ENCODE measurements at regions not wholly inside any gene's neighbourhood (a gene's known extent, or its start where the extent isn't known, plus 50 kb on each side); places are given as distances from the start of the nearest gene placed in this dataset.

GRCh38 chr3:194817936-194818335, 132.3 kb downstream of the FAM43A start:
- H3K27me3 ChIP-seq: no peaks in the 10 kb centered on the region
- DNase-seq (ENCODE audit: low spot score in 2 of 2): no peak
- H3K9me3 ChIP-seq: no peaks in the 10 kb centered on the region
- no peak overlapping the region for H3K4me3 ChIP-seq
- intact Hi-C loops (cut with DNase I; ENCODE audit: low total_unique reads): no loop called here
- H3K27ac ChIP-seq: no peak overlapping the region
- H3K36me3 ChIP-seq: no peaks in the 10 kb centered on the region
- TF ChIP-seq POLR2AphosphoS5 (IDR thresholded peaks at IDR 0.05) (no peak), CTCF (IDR thresholded peaks at IDR 0.05) (no peak), POLR2A (IDR thresholded peaks at IDR 0.05) (no peak)
- no peaks in the 10 kb centered on the region for H3K4me1 ChIP-seq

DNA sequence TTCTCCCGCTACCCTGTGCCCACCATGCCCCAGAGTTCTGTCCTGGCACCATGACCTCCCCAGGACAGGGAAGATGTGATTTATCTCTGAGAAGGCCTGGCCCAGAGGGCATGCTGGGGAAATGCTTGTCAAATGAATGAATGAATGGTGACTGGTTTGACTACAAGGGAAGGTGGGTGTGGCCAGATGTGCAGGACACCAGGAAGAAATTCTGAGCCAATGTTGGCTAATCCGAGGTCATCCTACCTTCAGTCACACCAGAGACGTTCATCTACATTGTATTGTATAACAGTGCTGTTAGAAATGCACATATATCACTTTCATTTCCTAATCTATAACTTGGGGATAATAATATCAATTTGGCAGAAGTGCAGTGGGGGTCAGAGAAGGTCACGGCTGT, 138.4 kb downstream of the FAM43A start:
- H3K27ac ChIP-seq: no peak overlapping the region
- DNase-seq (ENCODE audit: low spot score in 2 of 2): no peak
- intact Hi-C loops (cut with DNase I; ENCODE audit: low total_unique reads): no loop called here

DNA sequence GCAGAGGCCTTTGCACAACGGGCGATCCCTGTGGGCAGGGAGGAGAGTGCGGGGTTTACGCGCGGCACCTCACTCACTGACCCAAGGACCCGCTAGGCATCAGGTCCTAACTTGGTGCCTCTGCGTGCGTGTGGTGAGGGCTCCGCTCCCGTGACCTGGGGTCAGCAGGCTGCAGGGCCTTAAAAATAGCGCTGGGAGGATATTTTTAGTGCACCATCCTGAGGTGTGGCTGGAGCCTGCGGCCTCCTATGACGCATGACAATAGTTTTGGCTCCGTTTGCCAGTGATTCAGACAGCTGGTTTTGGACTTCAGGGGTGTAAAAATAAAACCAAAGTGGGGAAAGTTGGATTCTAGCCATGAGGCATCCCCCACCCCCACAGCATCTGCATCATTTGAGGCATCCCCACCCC, 139.0 kb downstream of the FAM43A start:
- Histone ChIP-seq H3K27ac (no peak overlapping the region), H3K36me3 (no peaks in the 10 kb centered on the region), H3K4me3 (no peak overlapping the region), H3K9me3 (no peaks in the 10 kb centered on the region), H3K4me1 (no peaks in the 10 kb centered on the region), H3K27me3 (no peaks in the 10 kb centered on the region)
- intact Hi-C loops (cut with DNase I; ENCODE audit: low total_unique reads): no loop called here
- no peak for DNase-seq (ENCODE audit: low spot score in 2 of 2)
- no peak for TF ChIP-seq POLR2A (IDR thresholded peaks at IDR 0.05)
- no peak for TF ChIP-seq CTCF (IDR thresholded peaks at IDR 0.05)
- no peak for TF ChIP-seq POLR2AphosphoS5 (IDR thresholded peaks at IDR 0.05)

More for the DNA sequence above, 138.4 kb downstream of the FAM43A start:
- no peak for TF ChIP-seq POLR2AphosphoS5 (IDR thresholded peaks at IDR 0.05)
- no peak for TF ChIP-seq POLR2A (IDR thresholded peaks at IDR 0.05)
- TF ChIP-seq CTCF (IDR thresholded peaks at IDR 0.05): no peak
- H3K9me3 ChIP-seq: no peaks in the 10 kb centered on the region
- H3K36me3 ChIP-seq: no peaks in the 10 kb centered on the region
- H3K4me1 ChIP-seq: no peaks in the 10 kb centered on the region
- no peaks in the 10 kb centered on the region for H3K27me3 ChIP-seq
- no peak overlapping the region for H3K4me3 ChIP-seq

- DNase-seq (ENCODE audit: low spot score in 2 of 2): no peak
- Histone ChIP-seq H3K4me1 (no peaks in the 10 kb centered on the region), H3K36me3 (no peaks in the 10 kb centered on the region), H3K4me3 (no peak overlapping the region), H3K9me3 (no peaks in the 10 kb centered on the region), H3K27me3 (no peaks in the 10 kb centered on the region), H3K27ac (no peak overlapping the region)
- intact Hi-C loops (cut with DNase I; ENCODE audit: low total_unique reads): no loop called here
- TF ChIP-seq POLR2A (IDR thresholded peaks at IDR 0.05) (no peak), CTCF (IDR thresholded peaks at IDR 0.05) (no peak), POLR2AphosphoS5 (IDR thresholded peaks at IDR 0.05) (no peak)
Observed at GRCh38 chr3:194826594-194826993, 140.9 kb downstream of the FAM43A start.

- TF ChIP-seq POLR2AphosphoS5 (IDR thresholded peaks at IDR 0.05) (no peak), CTCF (IDR thresholded peaks at IDR 0.05) (no peak), POLR2A (IDR thresholded peaks at IDR 0.05) (no peak)
- Histone ChIP-seq H3K27me3 (no peaks in the 10 kb centered on the region), H3K36me3 (no peaks in the 10 kb centered on the region), H3K4me3 (no peak overlapping the region), H3K4me1 (no peaks in the 10 kb centered on the region), H3K9me3 (no peaks in the 10 kb centered on the region), H3K27ac (no peak overlapping the region)
- intact Hi-C loops (cut with DNase I; ENCODE audit: low total_unique reads): no loop called here
- no peak for DNase-seq (ENCODE audit: low spot score in 2 of 2)
Observed at GRCh38 chr3:194827486-194827885, 141.8 kb downstream of the FAM43A start.
